NCI-H524 treated with DMSO at 0.1 percent for 48 hours (cell line): ENCODE measurements at regions not wholly inside any gene's neighbourhood (a gene's known extent, or its start where the extent isn't known, plus 50 kb on each side); places are given as distances from the start of the nearest gene placed in this dataset.

Experiments used
- DNase-seq: peaks from one replicate; lab custom pipeline; 2025; lab: John Stamatoyannopoulos, UW

DNA sequence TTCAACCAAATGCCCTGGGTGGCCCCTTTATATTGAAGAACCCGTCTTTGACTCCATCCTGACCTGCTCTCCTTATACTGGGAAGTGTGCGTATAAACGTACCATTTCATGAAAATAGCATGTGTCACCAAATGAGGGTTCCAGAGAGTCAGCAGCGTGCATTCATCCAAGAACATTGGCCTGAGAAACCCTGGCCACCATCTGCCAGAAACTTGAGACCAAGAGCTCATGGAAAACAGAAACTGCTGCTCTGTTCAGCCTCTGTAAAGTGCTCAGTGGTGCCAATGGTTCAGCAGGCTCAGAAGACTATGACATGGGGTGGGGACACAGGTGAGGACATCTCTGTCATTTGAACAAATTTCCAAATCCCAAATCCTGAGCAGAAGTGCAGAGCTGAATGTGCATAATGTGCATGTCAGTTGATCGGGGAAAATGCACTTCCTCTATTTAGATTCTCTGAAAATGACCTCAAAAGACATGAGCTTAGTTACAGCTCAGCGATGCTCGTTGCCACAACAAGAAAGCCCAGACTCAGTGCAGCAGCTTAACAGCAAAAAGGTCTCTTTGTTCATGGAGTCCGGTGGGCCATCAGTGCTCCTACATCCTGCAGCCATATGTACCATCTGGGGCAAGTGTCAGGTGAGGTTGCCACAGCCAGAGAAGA, 176.1 kb downstream of the ATPSCKMT start:
- DNase-seq: no peak

DNA sequence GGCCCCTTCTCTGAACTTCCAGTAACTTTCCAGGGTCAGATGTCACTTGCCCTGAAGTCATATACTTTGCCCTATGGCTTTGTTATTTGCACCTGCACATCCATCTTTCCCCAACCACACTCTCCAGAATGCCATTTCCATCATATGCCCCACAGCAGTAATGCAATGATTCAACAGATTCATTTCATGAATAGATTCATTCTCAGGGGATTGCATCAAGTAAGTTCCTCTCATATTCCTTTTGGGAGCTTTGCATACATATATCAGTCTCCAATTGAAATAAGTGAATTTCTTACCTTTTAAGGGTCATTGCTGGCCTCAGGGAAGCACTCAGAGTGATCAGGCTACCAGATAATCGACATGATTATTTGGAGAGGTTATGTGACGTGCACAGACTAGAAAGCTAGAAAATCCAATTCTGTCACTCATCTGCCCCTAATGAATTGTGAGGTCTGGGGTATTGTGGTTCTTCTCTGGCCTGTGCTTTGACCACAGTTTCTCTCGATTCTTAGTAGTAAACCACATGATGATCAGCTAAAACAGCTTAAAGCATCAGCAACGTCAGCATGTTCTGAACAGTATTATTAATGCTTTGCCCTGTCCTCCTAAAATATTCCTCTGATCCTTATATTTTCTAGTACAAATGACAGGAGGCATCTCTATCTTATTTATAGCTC, 179.9 kb downstream of the ATPSCKMT start:
- no peak for DNase-seq

DNA sequence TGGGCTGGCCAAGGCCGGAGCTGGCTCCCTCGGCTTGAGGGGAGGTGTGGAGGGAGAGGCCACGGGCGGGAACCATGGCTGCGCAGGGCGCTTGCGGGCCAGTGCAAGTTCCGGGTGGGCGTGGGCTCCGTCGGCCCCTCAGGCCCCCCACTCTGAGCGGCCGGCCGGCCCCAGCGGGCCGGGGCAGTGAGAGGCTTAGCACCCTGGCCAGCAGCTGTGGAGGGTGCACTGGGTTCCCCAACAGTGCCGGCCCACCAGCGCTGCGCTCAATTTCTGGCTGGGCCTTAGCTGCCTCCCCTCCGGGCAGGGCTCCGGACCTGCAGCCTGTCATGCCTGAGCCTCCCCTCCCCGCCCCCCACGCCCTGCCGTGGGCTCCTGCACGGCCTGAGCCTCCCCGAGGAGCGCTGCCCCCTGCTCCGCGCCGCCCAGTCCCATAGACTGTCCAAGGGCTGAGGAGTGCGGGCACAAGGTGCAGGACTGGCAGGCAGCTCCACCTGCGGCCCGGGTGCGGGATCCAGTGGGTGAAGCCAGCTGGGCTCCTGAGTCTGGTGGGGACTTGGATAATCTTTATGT, 184.2 kb downstream of the ATPSCKMT start:
- DNase-seq: no peak

DNA sequence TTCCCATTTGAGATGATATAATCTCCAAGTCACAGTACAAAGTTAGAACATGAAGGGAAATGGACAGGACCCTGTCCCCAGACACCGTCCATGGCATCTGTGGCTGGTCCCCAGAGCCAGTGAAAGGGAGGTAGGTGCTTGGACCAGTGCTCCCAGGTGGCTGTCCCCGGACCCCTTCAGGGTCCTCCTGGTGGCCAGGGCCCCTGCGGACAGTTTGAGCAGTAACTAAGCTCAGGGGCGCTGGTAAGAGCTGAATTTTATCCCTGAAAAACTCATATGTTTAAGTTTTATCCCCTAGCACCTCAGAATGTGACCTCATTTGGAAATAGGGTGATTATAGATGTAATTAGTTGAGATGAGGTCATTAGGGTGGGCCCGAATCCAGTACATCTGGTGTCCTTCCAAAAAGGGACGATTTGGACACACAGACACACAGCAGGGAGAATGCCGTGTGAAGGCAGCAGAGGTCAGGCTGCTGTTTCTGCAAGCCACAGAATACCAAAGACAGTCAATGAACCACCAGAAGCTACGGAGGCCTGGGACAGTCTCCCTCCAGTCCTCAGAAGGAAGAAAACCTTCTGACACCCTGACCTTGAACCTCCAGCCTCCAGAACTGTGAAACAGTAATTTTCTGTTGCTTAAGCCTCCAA, 185.0 kb downstream of the ATPSCKMT start:
- DNase-seq: no peak

DNA sequence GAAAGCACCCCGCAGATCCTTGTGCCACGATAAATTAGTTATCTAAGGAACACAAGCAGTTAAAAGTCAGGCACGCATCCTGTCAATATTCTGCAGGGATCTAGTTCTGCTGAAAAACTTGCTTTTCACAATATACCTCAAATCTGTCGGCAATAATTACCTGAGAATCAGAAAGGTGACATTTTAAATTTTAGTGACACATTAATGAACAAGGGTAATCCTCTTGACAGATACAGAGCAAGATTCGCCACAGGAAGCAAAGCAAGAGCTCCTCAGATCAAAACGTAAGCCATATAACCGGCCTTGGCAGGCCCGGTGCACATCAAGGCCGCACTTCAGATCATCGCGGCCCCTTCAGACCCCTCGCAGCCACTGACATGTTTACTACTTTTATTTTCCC, 185.7 kb downstream of the ATPSCKMT start:
- DNase-seq: no peak

DNA sequence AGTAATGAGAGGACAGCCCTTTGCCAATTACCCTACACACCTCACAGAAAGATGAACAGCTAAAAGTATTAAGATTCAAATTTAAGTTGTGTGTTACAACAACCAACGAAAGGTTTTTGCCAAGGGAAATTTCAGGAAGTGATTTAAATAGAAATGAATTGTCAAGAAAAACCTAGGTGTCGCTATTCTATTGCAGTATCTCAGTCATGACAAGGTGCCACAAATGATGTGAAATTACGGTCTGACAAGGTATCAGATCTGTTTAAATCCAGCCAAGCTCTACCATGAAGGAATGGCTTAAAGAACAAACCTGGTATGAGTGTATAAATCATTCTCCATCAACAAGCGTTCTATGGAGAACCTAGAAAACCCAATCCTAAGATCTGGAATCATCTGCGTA, 189.7 kb downstream of the ATPSCKMT start:
- no peak for DNase-seq

DNA sequence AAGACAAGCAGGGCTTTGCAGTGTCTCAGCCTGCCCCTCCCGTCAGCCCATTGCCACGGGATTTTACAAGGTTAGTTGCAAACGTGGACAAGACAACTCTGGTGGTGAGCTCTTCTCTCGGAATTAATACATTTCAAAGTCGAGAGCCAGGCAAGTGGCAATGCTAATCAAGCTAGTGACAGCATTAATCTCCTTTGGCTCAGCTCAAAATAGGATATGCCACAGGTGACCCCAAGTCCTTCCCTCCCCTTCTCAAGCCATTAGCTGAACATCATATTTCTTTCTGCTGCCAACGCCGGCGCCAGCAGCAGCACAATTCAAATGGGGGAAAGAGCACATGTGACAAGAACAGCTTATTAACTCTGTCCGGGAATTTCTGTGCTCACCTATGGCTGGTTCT, 190.1 kb downstream of the ATPSCKMT start:
- DNase-seq: no peak

DNA sequence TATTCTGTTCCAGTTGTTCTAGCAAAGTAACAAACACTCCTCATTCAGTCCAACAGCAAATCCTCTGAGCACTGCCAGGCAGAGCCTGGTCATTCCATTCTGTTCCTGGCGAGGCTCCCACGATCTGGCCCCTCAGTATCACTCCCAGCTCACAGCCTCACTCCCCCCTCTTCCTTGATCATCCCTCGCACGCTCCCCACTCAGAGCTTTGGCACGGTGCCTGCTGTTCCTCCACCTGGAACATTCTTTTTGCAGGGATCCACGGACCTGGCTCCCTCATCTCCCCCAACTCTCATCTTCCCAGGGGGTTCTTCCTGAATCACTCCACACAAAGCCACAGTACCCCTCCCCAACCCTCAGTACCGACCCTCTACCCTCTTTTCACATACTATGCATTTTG, 192.3 kb downstream of the ATPSCKMT start:
- no peak for DNase-seq

DNA sequence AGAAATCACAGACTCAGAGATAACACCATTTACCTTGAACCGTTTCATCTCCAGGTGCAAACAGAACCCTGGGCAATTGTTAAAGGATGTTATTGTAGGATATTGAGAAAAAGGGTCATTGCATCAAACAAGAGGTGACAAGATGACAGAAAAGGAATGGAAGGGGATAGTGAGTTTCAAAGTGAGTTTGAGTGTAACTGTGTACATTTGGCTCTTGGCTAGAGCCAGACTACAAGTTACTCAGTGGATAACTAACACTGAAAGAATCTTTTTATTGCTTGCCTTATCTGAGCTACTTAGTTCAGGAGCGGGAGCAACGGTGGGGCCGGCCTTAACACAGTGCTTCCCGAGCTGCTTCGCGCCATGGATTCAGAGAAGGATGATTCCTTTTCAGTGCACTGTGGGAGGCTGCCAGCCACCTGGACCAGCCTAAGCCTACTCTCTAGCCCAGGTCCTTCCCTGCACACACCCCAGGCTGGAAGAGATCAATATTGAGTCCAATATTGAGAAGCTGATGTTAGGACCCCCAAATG, 193.4 kb downstream of the ATPSCKMT start:
- DNase-seq: no peak

DNA sequence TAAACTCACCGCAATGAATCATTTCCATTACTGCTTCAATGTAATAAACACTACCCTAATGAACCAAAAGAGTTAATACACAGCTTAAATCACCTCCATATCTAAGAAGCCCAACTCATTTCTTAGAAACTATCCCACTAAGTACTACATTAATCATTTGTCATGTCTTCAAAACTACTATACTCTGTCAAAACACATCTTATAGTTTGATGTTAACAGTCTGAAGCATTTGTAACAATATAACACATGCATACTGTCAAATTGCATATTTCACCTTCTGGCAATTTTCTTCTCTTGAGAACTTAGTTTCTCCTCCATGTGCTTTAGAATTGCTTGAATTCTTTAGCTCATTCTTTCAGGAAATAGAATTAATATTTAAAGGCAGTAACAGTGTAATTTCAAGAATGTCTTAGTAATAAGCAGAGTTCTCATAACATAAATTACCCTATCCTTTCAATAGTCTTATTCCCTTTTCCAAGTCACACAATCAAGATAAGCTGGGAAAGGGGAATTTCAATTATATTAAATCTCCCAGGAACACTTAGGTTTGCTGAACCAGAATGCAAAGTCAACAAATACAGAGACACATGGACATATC, 199.7 kb downstream of the ATPSCKMT start:
- no peak for DNase-seq

DNA sequence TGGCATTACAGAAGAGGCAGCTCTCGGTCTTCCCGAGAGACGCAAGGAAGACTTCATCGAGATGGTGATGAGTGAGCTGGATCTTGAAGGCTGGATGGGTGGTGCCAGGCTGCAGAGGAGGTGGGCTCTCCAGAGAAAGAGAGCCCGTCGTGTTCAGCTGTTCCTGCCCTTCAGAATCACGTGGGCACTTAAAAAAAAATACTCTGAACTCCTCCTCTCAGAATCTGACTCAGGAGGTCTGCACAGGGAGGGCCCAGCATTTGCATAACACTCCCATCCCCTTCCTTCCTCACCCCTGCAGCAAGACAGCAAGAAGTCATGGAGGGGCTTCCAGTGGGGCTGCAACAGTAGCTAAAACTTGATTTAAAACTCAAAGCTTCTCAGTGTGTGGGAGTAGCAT, 203.0 kb downstream of the ATPSCKMT start:
- DNase-seq: no peak

DNA sequence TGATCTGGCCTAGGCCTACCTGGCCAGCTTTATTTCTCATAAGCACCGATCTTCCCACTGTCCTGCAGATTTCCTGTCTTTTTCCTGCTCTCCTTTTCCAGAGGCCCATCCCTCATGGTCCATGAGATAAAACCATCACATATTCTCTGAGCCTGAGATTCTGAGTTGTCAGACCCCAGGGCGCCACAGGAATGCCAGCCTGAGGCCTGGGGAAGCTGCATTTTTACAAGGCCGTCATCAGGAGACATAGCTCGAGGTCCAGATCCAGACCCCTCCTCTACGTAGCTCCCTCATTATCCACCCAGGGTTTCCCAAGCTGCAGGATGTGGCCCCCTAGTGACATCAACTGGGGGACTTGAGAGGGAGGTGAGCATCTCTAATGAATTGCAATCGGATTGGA, 204.3 kb downstream of the ATPSCKMT start:
- no peak for DNase-seq

DNA sequence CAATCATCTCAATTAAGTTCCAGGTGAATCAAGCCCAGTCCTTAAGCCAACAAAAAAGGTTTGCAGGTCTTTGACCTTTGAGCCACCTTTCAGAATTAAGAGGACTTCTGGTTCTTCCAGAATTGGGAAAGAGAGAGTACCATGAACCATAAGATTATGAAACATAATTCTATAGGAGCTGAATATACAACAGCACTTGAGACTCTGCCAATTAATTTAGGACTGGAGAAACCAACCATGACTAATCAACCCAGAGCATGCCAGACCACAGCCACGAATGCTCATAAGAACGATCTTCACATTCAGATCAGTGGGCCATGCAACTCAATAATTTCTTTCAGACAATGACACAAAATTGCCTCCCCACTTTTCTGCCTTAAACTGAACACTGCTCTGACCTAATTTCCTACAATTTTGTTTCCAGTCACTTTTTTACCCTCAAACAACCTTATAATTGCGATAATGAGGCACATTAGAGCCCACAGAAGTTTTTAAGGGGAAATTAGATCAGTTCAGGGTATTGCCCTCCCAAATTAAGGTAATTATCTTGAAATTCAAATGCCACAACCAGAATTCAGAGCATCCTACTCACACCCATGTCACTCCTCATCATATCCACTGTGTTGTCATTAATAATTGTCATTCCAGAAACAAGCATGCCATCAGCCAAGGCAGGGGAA, 213.4 kb downstream of the ATPSCKMT start:
- DNase-seq: no peak

DNA sequence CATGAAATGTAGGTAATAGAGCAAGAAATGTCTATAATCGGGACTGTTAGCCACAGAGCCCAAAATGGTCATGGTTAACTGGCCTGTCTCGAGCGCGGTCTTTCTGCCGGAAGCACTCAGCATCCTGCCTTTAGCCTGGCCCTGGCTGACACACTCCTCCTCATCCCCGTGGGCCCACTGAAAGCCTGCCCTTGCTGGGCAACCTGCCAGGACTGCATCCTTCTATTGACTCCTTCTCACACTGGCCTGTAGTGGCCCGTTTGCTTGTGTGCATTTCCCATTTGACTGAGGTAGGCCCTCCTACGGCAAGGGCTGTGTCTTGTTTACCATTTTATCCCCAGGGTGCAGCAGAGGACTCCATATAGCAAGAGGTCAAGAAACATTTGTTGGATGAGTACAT, 215.7 kb downstream of the ATPSCKMT start:
- DNase-seq: no peak

DNA sequence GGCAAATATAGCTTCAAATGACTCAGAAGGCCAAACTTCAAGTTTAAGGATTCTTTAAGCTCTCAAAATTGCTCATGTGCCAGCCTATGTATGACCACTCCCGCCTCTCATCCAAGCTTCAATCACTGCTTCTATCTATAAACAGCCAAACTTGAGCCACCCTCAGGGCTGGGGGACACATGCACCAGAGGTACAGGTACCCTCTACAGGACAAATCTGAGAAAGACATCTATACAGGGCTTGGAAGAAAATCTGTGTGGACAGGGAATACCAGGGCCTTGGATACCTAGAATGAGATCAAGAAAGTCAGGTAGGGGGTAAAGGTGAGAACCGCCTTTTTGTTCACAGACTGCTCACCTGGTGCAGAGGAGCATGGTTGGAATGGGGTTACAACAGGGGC, 217.9 kb downstream of the ATPSCKMT start:
- no peak for DNase-seq

DNA sequence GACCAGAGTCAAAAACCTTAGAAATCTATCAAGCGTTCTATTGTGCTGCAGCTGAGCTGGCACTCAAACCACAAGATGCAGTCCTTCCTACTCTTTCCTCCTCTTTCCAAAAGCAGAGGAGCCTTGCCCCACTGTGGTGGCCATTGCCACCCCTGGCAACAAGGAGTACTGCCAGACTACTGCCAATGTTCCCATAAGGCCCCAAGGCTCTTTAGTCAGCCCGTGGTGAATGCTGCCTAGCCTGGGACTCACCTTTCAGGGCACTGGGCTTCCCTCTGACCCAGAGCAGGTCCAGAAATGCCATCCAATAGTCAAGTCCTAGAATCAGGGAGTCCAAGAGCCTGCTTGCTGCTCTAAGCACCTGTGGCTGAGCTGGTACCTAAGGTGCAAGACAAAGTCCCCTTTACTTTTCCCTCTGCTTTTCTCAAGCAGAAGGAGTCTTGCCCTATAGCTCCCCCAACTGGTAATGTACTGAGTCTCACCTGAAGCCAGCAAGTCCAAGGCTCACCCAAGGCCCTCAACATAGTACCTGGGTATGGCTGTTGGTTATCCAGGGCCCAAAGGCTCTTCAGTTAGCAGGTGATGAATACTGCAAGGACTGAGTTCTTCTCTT, 219.4 kb downstream of the ATPSCKMT start:
- no peak for DNase-seq

DNA sequence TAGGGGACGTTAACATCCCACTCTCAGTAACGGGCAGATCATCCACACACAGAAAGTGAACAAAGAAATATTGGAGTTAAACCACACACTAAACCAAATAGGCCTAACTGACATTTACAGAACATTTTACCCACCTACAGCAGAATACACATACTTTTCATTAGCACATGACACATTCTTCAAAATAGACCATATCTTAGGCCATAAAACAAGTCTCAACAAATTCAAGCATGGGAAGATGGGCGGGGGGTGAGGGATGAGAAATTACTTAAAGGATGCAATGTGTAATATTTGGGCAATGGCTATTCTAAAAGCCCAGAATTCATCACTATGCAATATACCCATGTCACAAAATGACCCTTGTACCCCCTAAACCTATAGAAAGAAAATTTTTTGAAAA, 226.2 kb downstream of the ATPSCKMT start:
- DNase-seq: no peak

DNA sequence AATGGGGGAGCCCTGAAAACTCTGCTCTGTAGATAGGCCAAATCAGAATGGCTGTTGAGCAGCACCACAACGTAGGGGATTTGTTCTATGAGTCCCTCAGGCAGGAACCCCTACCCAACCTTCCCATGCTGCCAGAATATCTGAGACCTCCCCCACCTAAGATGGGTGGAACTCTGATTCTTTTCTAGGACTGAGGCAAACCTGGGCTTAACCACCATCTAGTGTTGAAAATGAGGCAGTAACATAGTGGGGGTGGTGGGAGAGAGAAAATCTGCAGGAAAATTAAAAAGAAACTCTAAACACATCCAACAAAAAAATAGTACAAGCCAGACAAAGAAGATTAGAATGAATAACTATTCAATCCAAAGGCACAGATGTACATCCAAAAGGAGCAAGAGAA, 228.4 kb downstream of the ATPSCKMT start:
- no peak for DNase-seq

DNA sequence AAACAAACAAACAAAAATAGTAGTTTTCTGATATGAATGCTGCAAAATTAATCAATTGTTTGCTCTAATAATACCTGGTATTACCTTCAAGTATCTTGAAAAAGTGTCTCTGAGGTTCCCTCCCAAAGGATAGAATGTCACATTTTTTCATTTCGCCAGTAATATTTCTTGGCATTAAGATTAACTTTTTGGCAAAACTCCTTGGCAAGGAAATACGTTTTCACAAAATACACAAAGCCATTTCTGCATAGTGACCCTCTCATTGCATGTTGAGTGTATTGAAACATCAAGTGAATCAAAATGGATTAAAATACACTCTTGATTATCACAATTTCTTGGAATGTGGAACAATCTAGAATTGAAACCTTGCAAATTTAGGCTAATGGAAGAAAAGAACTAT, 230.5 kb downstream of the ATPSCKMT start:
- no peak for DNase-seq

DNA sequence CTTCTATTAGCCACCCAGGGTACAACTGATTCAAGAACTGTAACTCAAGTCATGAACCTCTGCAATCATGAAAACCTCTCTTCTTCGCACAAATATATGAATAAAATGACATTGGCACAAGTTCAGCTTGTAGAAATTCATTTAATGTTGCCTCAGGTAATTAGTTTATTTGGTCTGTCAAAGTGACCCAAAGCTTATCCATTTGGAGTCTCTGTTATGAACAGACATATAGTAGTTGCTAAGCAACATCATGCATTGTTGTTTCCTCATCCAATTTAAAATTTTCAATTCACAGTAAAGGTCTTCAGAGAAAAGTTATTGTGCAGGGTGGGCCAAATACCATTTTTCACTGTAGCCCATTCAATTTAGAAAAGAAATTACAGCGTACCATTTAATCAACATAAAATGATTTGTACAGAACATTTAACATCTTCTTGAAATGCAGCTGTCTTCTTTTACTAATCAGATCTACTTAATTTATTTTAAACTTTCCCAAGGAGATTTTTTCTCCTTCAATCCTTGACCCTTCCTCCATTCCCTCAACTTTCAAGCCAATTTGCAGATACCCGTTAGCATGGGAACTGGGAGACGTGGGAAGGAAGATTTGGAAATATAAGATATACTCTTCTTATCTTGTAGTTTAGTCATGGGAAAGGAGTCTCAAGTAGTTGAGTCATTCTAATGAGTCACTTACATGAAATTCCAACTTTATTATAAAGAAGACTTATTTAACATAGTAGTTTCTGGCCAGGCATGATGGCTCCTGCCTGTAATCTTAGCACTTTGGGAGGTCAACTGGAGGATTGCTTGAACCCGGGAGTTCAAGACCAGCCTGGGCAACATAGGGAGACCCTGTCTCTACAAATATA, 231.3 kb downstream of the ATPSCKMT start:
- no peak for DNase-seq

DNA sequence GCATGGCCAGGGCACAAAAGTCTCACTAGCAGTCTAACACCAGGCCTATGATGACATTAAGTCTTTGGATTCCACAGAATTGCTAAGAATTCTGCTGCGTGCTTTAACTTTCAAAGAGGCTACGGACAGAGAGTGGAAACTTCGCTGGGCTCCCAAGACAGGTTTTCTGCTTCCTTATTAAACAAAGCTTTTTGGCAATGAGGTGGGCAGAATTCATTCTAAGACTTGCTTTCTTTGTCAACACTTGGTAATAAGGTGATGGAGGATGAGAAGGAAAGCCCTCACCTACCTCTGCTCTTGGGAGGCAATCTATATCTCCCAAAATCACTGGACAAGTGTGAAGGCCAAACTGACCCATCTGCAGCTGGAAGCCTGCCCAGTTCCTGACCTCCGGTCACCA, 231.9 kb downstream of the ATPSCKMT start:
- no peak for DNase-seq
